SK-N-SH (cell line): ENCODE measurements at regions not wholly inside any gene's neighbourhood (a gene's known extent, or its start where the extent isn't known, plus 50 kb on each side); places are given as distances from the start of the nearest gene placed in this dataset.

Experiments
- CTCF ChIA-PET: fragments of 300-600, 350-600 bp; formaldehyde crosslinking; extraction: SDS; loops from one replicate; lab custom pipeline; 2021; lab: Yijun Ruan, JAX
- POLR2A ChIA-PET: fragments of 350-600 bp; sonication (Branson Sonifier 250); formaldehyde crosslinking; extraction: SDS; loops from one replicate; lab custom pipeline; 2020; ENCODE audit warnings: antibody characterized with exemption, inconsistent platforms; lab: Yijun Ruan, JAX
- DNase-seq: peaks from one replicate; pipeline ENCODE4 v3.0.0; 2012
- H2AFZ ChIP-seq: fragments of 200-600 bp; sonication (generic); 2 replicates; pipeline ENCODE4 v1.8.1; 2016; ENCODE audit warnings: antibody characterized with exemption, mild to moderate bottlenecking, low read depth
- H3F3A ChIP-seq: fragments of 200-600 bp; sonication (generic); replicated peaks from 2 replicates; pipeline ENCODE3; 2016; ENCODE audit warnings: antibody characterized with exemption, mild to moderate bottlenecking; ENCODE audit not compliant: insufficient read depth
- H3K27ac ChIP-seq, 2 experiments: fragments of 200-500 bp in 1 of 2; fragments of 200-600 bp in 1 of 2; sonication (Bioruptor generic) in 1 of 2; sonication (generic), shearing (Covaris generic) in 1 of 2; 2 replicates each; pipeline versions ENCODE4 v1.5.1 to v1.6.1; 2014 to 2016; ENCODE audit warnings: low read depth in 2 of 2, inconsistent platforms in 1 of 2, low read length in 1 of 2, mild to moderate bottlenecking in 1 of 2, mixed read lengths in 1 of 2
- H3K27me3 ChIP-seq: fragments of 200-600 bp; sonication (generic), shearing (Covaris generic); 2 replicates; pipeline ENCODE4 v1.6.1; 2016; ENCODE audit warnings: mixed run types; ENCODE audit not compliant: insufficient read depth
- H3K36me3 ChIP-seq, 2 experiments: fragments of 200-500 bp in 1 of 2; fragments of 200-600 bp in 1 of 2; sonication (Bioruptor generic) in 1 of 2; sonication (generic) in 1 of 2; replicated peaks in 1 of 2; 2 replicates each; pipeline versions ENCODE3 to v1.5.1; 2014 to 2016; ENCODE audit warnings: low read length in 1 of 2, mild to moderate bottlenecking in 1 of 2; ENCODE audit not compliant: insufficient read depth in 2 of 2, control insufficient read depth in 1 of 2
- H3K4me1 ChIP-seq, 2 experiments: fragments of 200-500 bp in 1 of 2; fragments of 200-600 bp in 1 of 2; sonication (Bioruptor generic) in 1 of 2; sonication (generic), shearing (Covaris generic) in 1 of 2; 2 replicates each; pipeline versions ENCODE4 v1.5.1 to v1.6.1; 2014 to 2016; ENCODE audit warnings: low read depth in 1 of 2, low read length in 1 of 2, mixed run types in 1 of 2; ENCODE audit not compliant: insufficient read depth in 2 of 2, control insufficient read depth in 1 of 2
- H3K4me2 ChIP-seq: fragments of 200-600 bp; sonication (generic), shearing (Covaris generic); 2 replicates; pipeline ENCODE4 v1.6.1; 2017; ENCODE audit warnings: mixed run types
- H3K4me3 ChIP-seq, 2 experiments: fragments of 200-500 bp in 1 of 2; fragments of 200-600 bp in 1 of 2; sonication (Bioruptor generic) in 1 of 2; sonication (generic), shearing (Covaris generic) in 1 of 2; 2 replicates each; pipeline versions ENCODE4 v1.5.1 to v1.8.1; 2014 to 2016; ENCODE audit warnings: low read depth in 2 of 2, inconsistent platforms in 1 of 2, low read length in 1 of 2, mild to moderate bottlenecking in 1 of 2, mixed read lengths in 1 of 2, moderate library complexity in 1 of 2
- H3K79me2 ChIP-seq: fragments of 200-600 bp; sonication (generic); 2 replicates; pipeline ENCODE4 v1.8.1; 2017; ENCODE audit warnings: mild to moderate bottlenecking; ENCODE audit not compliant: insufficient read depth
- H3K9ac ChIP-seq: fragments of 200-600 bp; sonication (generic); 2 replicates; pipeline ENCODE4 v1.6.1; 2017; ENCODE audit warnings: mixed run types
- H3K9me2 ChIP-seq: fragments of 200-600 bp; sonication (generic); 2 replicates; pipeline ENCODE4 v1.6.1; 2017; ENCODE audit warnings: mixed run types
- H3K9me3 ChIP-seq: fragments of 200-600 bp; sonication (generic); 2 replicates; pipeline ENCODE4 v1.6.1; 2017; ENCODE audit warnings: mixed run types, mild to moderate bottlenecking, moderate library complexity
- H4K20me1 ChIP-seq: fragments of 200-600 bp; sonication (generic); 2 replicates; pipeline ENCODE4 v1.6.1; 2017; ENCODE audit warnings: mild to moderate bottlenecking, mixed run types; ENCODE audit not compliant: insufficient read depth
- CHD2 ChIP-seq: fragments of 150-350 bp; IDR thresholded peaks from 2 replicates; pipeline ENCODE4 v1.6.1; 2018; ENCODE audit warnings: low read length; ENCODE audit not compliant: partially characterized antibody
- EP300 ChIP-seq, 2 experiments: IDR thresholded peaks; 2 replicates each; pipeline versions ENCODE4 v1.4.0 to v1.6.1; 2012; ENCODE audit warnings: borderline replicate concordance in 1 of 2, low read depth in 1 of 2, low read length in 1 of 2
- EZH2phosphoT487 ChIP-seq: fragments of 200-600 bp; sonication (generic); IDR thresholded peaks from 2 replicates; pipeline ENCODE4 v1.6.1; 2017; ENCODE audit warnings: low read depth, mixed run types, mild to moderate bottlenecking, antibody characterized with exemption, moderate library complexity, borderline replicate concordance
- FOSL2 ChIP-seq: IDR thresholded peaks from 2 replicates; pipeline ENCODE4 v1.4.0; 2012; ENCODE audit warnings: low read depth, mild to moderate bottlenecking, moderate library complexity, borderline replicate concordance
- FOXJ3 ChIP-seq: sonication (generic); formaldehyde crosslinking; IDR thresholded peaks from 2 replicates; pipeline ENCODE4 v1.5.1; 2020; ENCODE audit warnings: mild to moderate bottlenecking, missing genetic modification reagents
- FOXM1 ChIP-seq: IDR thresholded peaks from 2 replicates; pipeline ENCODE4 v1.4.0; 2012; ENCODE audit warnings: low read depth, mild to moderate bottlenecking
- GATA2 ChIP-seq: sonication (generic); formaldehyde crosslinking; IDR thresholded peaks from 2 replicates; pipeline ENCODE4 v1.5.0; 2020; ENCODE audit warnings: mild to moderate bottlenecking, missing genetic modification reagents
- IRF3 ChIP-seq: fragments of 150-350 bp; IDR thresholded peaks from 2 replicates; pipeline ENCODE4 v1.6.1; 2016; ENCODE audit warnings: mild to moderate bottlenecking, low read depth, low read length
- JUND ChIP-seq: IDR thresholded peaks from 2 replicates; pipeline ENCODE4 v1.4.0; 2012
- MAX ChIP-seq: IDR thresholded peaks from 2 replicates; pipeline ENCODE4 v1.4.0; 2012; ENCODE audit warnings: low read depth
- MEF2A ChIP-seq: IDR thresholded peaks from 2 replicates; pipeline ENCODE4 v1.4.0; 2012; ENCODE audit warnings: low read depth, borderline replicate concordance
- MXI1 ChIP-seq: IDR thresholded peaks from 2 replicates; pipeline ENCODE4 v1.6.1; 2012; ENCODE audit warnings: mild to moderate bottlenecking, low read depth, low read length, improper control_type of control experiment
- NFIC ChIP-seq: IDR thresholded peaks from 2 replicates; pipeline ENCODE4 v1.4.0; 2012; ENCODE audit warnings: borderline replicate concordance
- POLR2AphosphoS5 ChIP-seq: IDR thresholded peaks from 2 replicates; pipeline ENCODE4 v1.6.1; 2012; ENCODE audit warnings: low read depth, low read length
- RAD21 ChIP-seq: IDR thresholded peaks from 2 replicates; pipeline ENCODE4 v1.6.1; 2012; ENCODE audit warnings: mild to moderate bottlenecking, low read length
- REST ChIP-seq: IDR thresholded peaks from 2 replicates; pipeline ENCODE4 v1.6.1; 2012; ENCODE audit warnings: mild to moderate bottlenecking, low read depth, low read length, moderate library complexity
- RFX5 ChIP-seq: IDR thresholded peaks from 2 replicates; pipeline ENCODE4 v1.6.1; 2012; ENCODE audit warnings: mild to moderate bottlenecking, improper control_type of control experiment, low read length
- SMC3 ChIP-seq: IDR thresholded peaks from 2 replicates; pipeline ENCODE4 v1.6.1; 2012; ENCODE audit warnings: low read depth, low read length, improper control_type of control experiment
- TCF12 ChIP-seq: IDR thresholded peaks from 2 replicates; pipeline ENCODE4 v1.4.0; 2012
- TEAD4 ChIP-seq: IDR thresholded peaks from 2 replicates; pipeline ENCODE4 v1.4.0; 2012; ENCODE audit warnings: mild to moderate bottlenecking, borderline replicate concordance; ENCODE audit not compliant: insufficient read depth
- USF2 ChIP-seq: fragments of 150-350 bp; IDR thresholded peaks from 2 replicates; pipeline ENCODE4 v1.6.1; 2017; ENCODE audit warnings: antibody characterized with exemption, low read length, low read depth, borderline replicate concordance
- WGBS: methylation state at CpG from one replicate; pipeline ENCODE4 v1.1.6; 2017; ENCODE audit warnings: low lambda C conversion rate; 5-methylcytosine and 5-hydroxymethylcytosine counted together

- ChIA-PET CTCF (no interaction called here), POLR2A (no interaction called here)
- no peak for DNase-seq
Measured at GRCh38 chr12:4977102-4977501, 66.6 kb upstream of the KCNA5 start.

GRCh38 chr12:4978737-4979136 is 64.9 kb upstream of the KCNA5 start:
- no peaks in the 10 kb centered on the region for H3K9me2 ChIP-seq
- H2AFZ ChIP-seq, result no peak overlapping the region
- 10% methylated on average over 2 of the region's 6 CpGs for WGBS
- no peak overlapping the region; a peak in 1 of 4 replicates for H3K27ac ChIP-seq
- no peaks in the 10 kb centered on the region for H3F3A ChIP-seq
- H3K9me3 ChIP-seq, result no peaks in the 10 kb centered on the region
- H3K4me3 ChIP-seq, result 0 out of 4 replicates have a peak overlapping the region, but pooled peaks of 1 of the 2 experiments have one; percentile 17
- H3K79me2 ChIP-seq, result no peaks in the 10 kb centered on the region
- DNase-seq, result no peak
- H3K36me3 ChIP-seq, result no peaks in the 10 kb centered on the region
- ChIA-PET CTCF (no interaction called here), POLR2A (no interaction called here)
- peaks cover 0 to 8% of the 10 kb centered on the region in 2 experiments; a peak in 2 of 4 replicates for H3K4me1 ChIP-seq
- H3K4me2 ChIP-seq, result peak overlapping the region; percentile 64; the same call in 1 of the 2 replicates
- no peak overlapping the region for H3K9ac ChIP-seq
- peaks cover 39% of the 10 kb centered on the region for H3K27me3 ChIP-seq
- no peaks in the 10 kb centered on the region for H4K20me1 ChIP-seq
- TF ChIP-seq NFIC, result peak; percentile 82
- no peak for TF ChIP-seq EP300 (IDR thresholded peaks at IDR 0.05; ENCODE audit: borderline replicate concordance in 1 of 2, low read depth in 1 of 2, low read length in 1 of 2)
- no peak for TF ChIP-seq REST
- TF ChIP-seq IRF3, result no peak
- no peak for TF ChIP-seq FOXM1
- no peak for TF ChIP-seq EZH2phosphoT487
- TF ChIP-seq FOXJ3 (CRISPR knock-in tag), result no peak
- TF ChIP-seq GATA2 (CRISPR knock-in tag), result no peak
- TF ChIP-seq TCF12, result peak; percentile 69
- TF ChIP-seq MXI1, result no peak
- TF ChIP-seq USF2, result no peak
- no peak for TF ChIP-seq RFX5
- no peak for TF ChIP-seq TEAD4
- no peak for TF ChIP-seq RAD21
- TF ChIP-seq SMC3, result no peak
- TF ChIP-seq MEF2A, result no peak
- TF ChIP-seq JUND, result peak; percentile 31; the same call in 1 of the 2 replicates
- TF ChIP-seq POLR2AphosphoS5, result no peak
- TF ChIP-seq FOSL2, result peak; percentile 69; the same call in 1 of the 2 replicates
- no peak for TF ChIP-seq CHD2

More at GRCh38 chr12:4977102-4977501, 66.6 kb upstream of the KCNA5 start:
- WGBS, result 21% methylated on average over 10 of the region's 10 CpGs
- Histone ChIP-seq H3K36me3 (no peaks in the 10 kb centered on the region), H3K4me3 (no peak overlapping the region), H3K27me3 (peaks cover 23% of the 10 kb centered on the region; the same call in 1 of the 2 replicates), H2AFZ (no peak overlapping the region), H3K9me2 (no peaks in the 10 kb centered on the region), H3F3A (no peaks in the 10 kb centered on the region), H3K4me2 (no peak overlapping the region), H3K9ac (no peak overlapping the region), H3K4me1 (peaks cover 0 to 8% of the 10 kb centered on the region in 2 experiments; a peak in 2 of 4 replicates), H3K27ac (no peak overlapping the region), H4K20me1 (no peaks in the 10 kb centered on the region), H3K79me2 (no peaks in the 10 kb centered on the region), H3K9me3 (no peaks in the 10 kb centered on the region)
- TF ChIP-seq RFX5 (peak; percentile 79), MAX (no peak)
